ENCODE measurements at regions not wholly inside any gene's neighbourhood (a gene's known extent, or its start where the extent isn't known, plus 50 kb on each side); places are given as distances from the start of the nearest gene placed in this dataset.

GRCh38 chrX:113399506-113400192, 559.0 kb upstream of the AMOT start:
- intact Hi-C loops (cut with micrococcal nuclease) = no loop called here
- H3K27ac ChIP-seq (ENCODE audit: low read length) = no peak overlapping the region; the same call in 1 of the 2 replicates
- no peak overlapping the region for H3K4me2 ChIP-seq (ENCODE audit: low read length)
- no peak overlapping the region for H3K4me3 ChIP-seq (ENCODE audit: low read length)
- no peaks in the 10 kb centered on the region for H3K4me1 ChIP-seq (ENCODE audit: insufficient read depth, low read length)
- H2AFZ ChIP-seq (ENCODE audit: low read length) = no peak overlapping the region
- no peaks in the 10 kb centered on the region for H3K27me3 ChIP-seq (ENCODE audit: low read length)
- DNase-seq (peak; percentile 2), ATAC-seq (no peak)
- no peaks in the 10 kb centered on the region for H3K9me2 ChIP-seq (replicated peaks; ENCODE audit: low read length)
- H3F3A ChIP-seq (ENCODE audit: low read length, unreplicated experiment) = no peaks in the 10 kb centered on the region
- H4K20me1 ChIP-seq (ENCODE audit: low read length) = no peaks in the 10 kb centered on the region
- no peak overlapping the region for H3K9ac ChIP-seq (ENCODE audit: low read length)
- no peaks in the 10 kb centered on the region for H3K79me2 ChIP-seq (ENCODE audit: low read length)
- TF ChIP-seq EZH2phosphoT487 (IDR thresholded peaks at IDR 0.05; ENCODE audit: borderline replicate concordance, low read length) (no peak), EZH2 (IDR thresholded peaks at IDR 0.05; ENCODE audit: low read length, unreplicated experiment) (no peak)
- TF ChIP-seq, protein P1, sequence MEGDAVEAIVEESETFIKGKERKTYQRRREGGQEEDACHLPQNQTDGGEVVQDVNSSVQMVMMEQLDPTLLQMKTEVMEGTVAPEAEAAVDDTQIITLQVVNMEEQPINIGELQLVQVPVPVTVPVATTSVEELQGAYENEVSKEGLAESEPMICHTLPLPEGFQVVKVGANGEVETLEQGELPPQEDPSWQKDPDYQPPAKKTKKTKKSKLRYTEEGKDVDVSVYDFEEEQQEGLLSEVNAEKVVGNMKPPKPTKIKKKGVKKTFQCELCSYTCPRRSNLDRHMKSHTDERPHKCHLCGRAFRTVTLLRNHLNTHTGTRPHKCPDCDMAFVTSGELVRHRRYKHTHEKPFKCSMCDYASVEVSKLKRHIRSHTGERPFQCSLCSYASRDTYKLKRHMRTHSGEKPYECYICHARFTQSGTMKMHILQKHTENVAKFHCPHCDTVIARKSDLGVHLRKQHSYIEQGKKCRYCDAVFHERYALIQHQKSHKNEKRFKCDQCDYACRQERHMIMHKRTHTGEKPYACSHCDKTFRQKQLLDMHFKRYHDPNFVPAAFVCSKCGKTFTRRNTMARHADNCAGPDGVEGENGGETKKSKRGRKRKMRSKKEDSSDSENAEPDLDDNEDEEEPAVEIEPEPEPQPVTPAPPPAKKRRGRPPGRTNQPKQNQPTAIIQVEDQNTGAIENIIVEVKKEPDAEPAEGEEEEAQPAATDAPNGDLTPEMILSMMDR (conservative IDR thresholded peaks at IDR 0.05; ENCODE audit: low read depth, low read length) = no peak
- ChIA-PET POLR2A (ENCODE audit: unreplicated experiment) (no interaction called here), CTCF (no interaction called here)
- no peaks in the 10 kb centered on the region for H3K9me3 ChIP-seq (ENCODE audit: low read length)
- H3K36me3 ChIP-seq (ENCODE audit: low read depth, low read length) = no peaks in the 10 kb centered on the region
- no TSS peak for BruUV-seq (replicated peaks)

GRCh38 chrX:113392355-113392754, 551.7 kb upstream of the AMOT start:
- Histone ChIP-seq H4K20me1 (ENCODE audit: low read length) (no peaks in the 10 kb centered on the region), H3K79me2 (ENCODE audit: low read length) (no peaks in the 10 kb centered on the region), H3K4me3 (ENCODE audit: low read length) (no peak overlapping the region), H3K4me1 (ENCODE audit: insufficient read depth, low read length) (no peaks in the 10 kb centered on the region), H3F3A (ENCODE audit: low read length, unreplicated experiment) (no peaks in the 10 kb centered on the region), H3K9me2 (replicated peaks; ENCODE audit: low read length) (no peaks in the 10 kb centered on the region), H3K4me2 (ENCODE audit: low read length) (no peak overlapping the region), H3K27me3 (ENCODE audit: low read length) (no peaks in the 10 kb centered on the region), H3K36me3 (ENCODE audit: low read depth, low read length) (no peaks in the 10 kb centered on the region), H2AFZ (ENCODE audit: low read length) (no peak overlapping the region), H3K9me3 (ENCODE audit: low read length) (no peaks in the 10 kb centered on the region), H3K9ac (ENCODE audit: low read length) (no peak overlapping the region), H3K27ac (ENCODE audit: low read length) (no peak overlapping the region)
- no TSS peak for BruUV-seq (replicated peaks)
- DNase-seq (no peak), ATAC-seq (no peak)
- intact Hi-C loops (cut with micrococcal nuclease) = no loop called here
- TF ChIP-seq, protein P1 (conservative IDR thresholded peaks at IDR 0.05; ENCODE audit: low read depth, low read length) = no peak
- no peak for TF ChIP-seq EZH2 (IDR thresholded peaks at IDR 0.05; ENCODE audit: low read length, unreplicated experiment)
- no peak for TF ChIP-seq EZH2phosphoT487 (IDR thresholded peaks at IDR 0.05; ENCODE audit: borderline replicate concordance, low read length)
- POLR2A ChIA-PET (ENCODE audit: unreplicated experiment) = no interaction called here
- CTCF ChIA-PET = no interaction called here

DNA sequence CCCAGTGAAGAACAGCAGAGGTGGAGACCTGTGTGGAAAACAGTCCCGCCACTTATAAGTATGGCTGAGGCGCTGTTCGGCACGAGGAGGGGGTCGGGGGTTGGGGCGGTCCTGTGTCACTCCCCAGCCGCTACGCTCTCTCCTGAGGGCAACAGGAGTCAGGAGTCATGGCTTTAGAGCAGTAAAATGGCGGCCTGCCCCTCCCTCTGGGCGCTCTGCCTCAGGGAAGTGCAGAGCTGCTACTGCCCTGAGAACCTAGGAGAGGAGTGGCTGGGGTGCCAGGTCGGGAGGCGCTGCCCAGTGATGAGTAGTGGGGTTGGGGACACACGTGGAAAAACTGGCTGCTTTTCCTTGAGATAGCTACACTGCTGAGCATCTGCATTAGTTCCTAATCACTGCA, 551.2 kb upstream of the AMOT start:
- no peaks in the 10 kb centered on the region for H3K9me3 ChIP-seq (ENCODE audit: low read length)
- no TSS peak for BruUV-seq (replicated peaks)
- DNase-seq (no peak), ATAC-seq (no peak)
- TF ChIP-seq EZH2phosphoT487 (IDR thresholded peaks at IDR 0.05; ENCODE audit: borderline replicate concordance, low read length) (no peak), EZH2 (IDR thresholded peaks at IDR 0.05; ENCODE audit: low read length, unreplicated experiment) (no peak)
- TF ChIP-seq, protein P1 (conservative IDR thresholded peaks at IDR 0.05; ENCODE audit: low read depth, low read length) = no peak
- no peaks in the 10 kb centered on the region for H3K79me2 ChIP-seq (ENCODE audit: low read length)
- no peaks in the 10 kb centered on the region for H3F3A ChIP-seq (ENCODE audit: low read length, unreplicated experiment)
- no peak overlapping the region for H2AFZ ChIP-seq (ENCODE audit: low read length)
- no peaks in the 10 kb centered on the region for H4K20me1 ChIP-seq (ENCODE audit: low read length)
- CTCF ChIA-PET = no interaction called here
- no peak overlapping the region for H3K4me2 ChIP-seq (ENCODE audit: low read length)
- intact Hi-C loops (cut with micrococcal nuclease) = no loop called here
- no peak overlapping the region for H3K4me3 ChIP-seq (ENCODE audit: low read length)
- no peaks in the 10 kb centered on the region for H3K36me3 ChIP-seq (ENCODE audit: low read depth, low read length)
- H3K9me2 ChIP-seq (replicated peaks; ENCODE audit: low read length) = no peaks in the 10 kb centered on the region
- H3K4me1 ChIP-seq (ENCODE audit: insufficient read depth, low read length) = no peaks in the 10 kb centered on the region
- H3K9ac ChIP-seq (ENCODE audit: low read length) = no peak overlapping the region
- H3K27me3 ChIP-seq (ENCODE audit: low read length) = no peaks in the 10 kb centered on the region
- H3K27ac ChIP-seq (ENCODE audit: low read length) = no peak overlapping the region
- POLR2A ChIA-PET (ENCODE audit: unreplicated experiment) = no interaction called here
